ENCODE measurements at regions not wholly inside any gene's neighbourhood (a gene's known extent, or its start where the extent isn't known, plus 50 kb on each side); places are given as distances from the start of the nearest gene placed in this dataset.

- Histone ChIP-seq H3K4me3 (no peak overlapping the region), H3K27me3 (no peaks in the 10 kb centered on the region), H3K9me3 (no peaks in the 10 kb centered on the region), H3K36me3 (no peaks in the 10 kb centered on the region), H3K4me1 (no peaks in the 10 kb centered on the region), H3K27ac (no peak overlapping the region)
- TF ChIP-seq POLR2A (IDR thresholded peaks at IDR 0.05) (no peak), CTCF (IDR thresholded peaks at IDR 0.05) (no peak)
- no peak for DNase-seq
Observed at GRCh38 chr22:27267145-27267544, 534.4 kb downstream of the MN1 start.

- Histone ChIP-seq H3K4me3 (no peak overlapping the region), H3K27ac (no peak overlapping the region), H3K36me3 (no peaks in the 10 kb centered on the region), H3K27me3 (no peaks in the 10 kb centered on the region), H3K4me1 (no peaks in the 10 kb centered on the region), H3K9me3 (no peaks in the 10 kb centered on the region)
- DNase-seq, result no peak
- TF ChIP-seq CTCF (IDR thresholded peaks at IDR 0.05) (no peak), POLR2A (IDR thresholded peaks at IDR 0.05) (no peak)
Observed at GRCh38 chr22:27269751-27270543, 531.6 kb downstream of the MN1 start.

GRCh38 chr22:27270818-27271510 lies 530.6 kb downstream of the MN1 start:
- H3K9me3 ChIP-seq, result no peaks in the 10 kb centered on the region
- H3K4me1 ChIP-seq, result no peaks in the 10 kb centered on the region
- H3K36me3 ChIP-seq, result no peaks in the 10 kb centered on the region
- H3K27ac ChIP-seq, result no peak overlapping the region
- DNase-seq, result no peak
- TF ChIP-seq POLR2A (IDR thresholded peaks at IDR 0.05), result no peak
- TF ChIP-seq CTCF (IDR thresholded peaks at IDR 0.05), result no peak
- no peaks in the 10 kb centered on the region for H3K27me3 ChIP-seq
- H3K4me3 ChIP-seq, result no peak overlapping the region

- Histone ChIP-seq H3K27ac (no peak overlapping the region), H3K9me3 (no peaks in the 10 kb centered on the region), H3K4me3 (no peak overlapping the region), H3K27me3 (no peaks in the 10 kb centered on the region), H3K36me3 (no peaks in the 10 kb centered on the region), H3K4me1 (no peaks in the 10 kb centered on the region)
- DNase-seq, result no peak
- TF ChIP-seq CTCF (IDR thresholded peaks at IDR 0.05), result no peak
- TF ChIP-seq POLR2A (IDR thresholded peaks at IDR 0.05), result no peak
Observed at GRCh38 chr22:27273436-27273835, 528.1 kb downstream of the MN1 start.

- no peak for DNase-seq
- H3K9me3 ChIP-seq, result no peaks in the 10 kb centered on the region
- H3K36me3 ChIP-seq, result no peaks in the 10 kb centered on the region
- no peaks in the 10 kb centered on the region for H3K27me3 ChIP-seq
- no peak overlapping the region for H3K4me3 ChIP-seq
- TF ChIP-seq CTCF (IDR thresholded peaks at IDR 0.05), result no peak
- no peak for TF ChIP-seq POLR2A (IDR thresholded peaks at IDR 0.05)
- no peak overlapping the region for H3K27ac ChIP-seq
- no peaks in the 10 kb centered on the region for H3K4me1 ChIP-seq
Observed at GRCh38 chr22:27273853-27274252, 527.7 kb downstream of the MN1 start.

Measured in Peyer's patch (tissue), 4 donors.